PFSK-1 (cell line): ENCODE measurements at regions not wholly inside any gene's neighbourhood (a gene's known extent, or its start where the extent isn't known, plus 50 kb on each side); places are given as distances from the start of the nearest gene placed in this dataset.

ENCODE experiments used
- FOXP2 ChIP-seq: optimal IDR thresholded peaks from 2 replicates; pipeline ENCODE3; 2011; ENCODE audit warnings: borderline replicate concordance, control low read depth, inconsistent platforms; ENCODE audit not compliant: insufficient read depth; ENCODE audit errors: extremely low read length, extremely low read depth
- POLR2AphosphoS5 ChIP-seq: IDR thresholded peaks from 2 replicates; pipeline ENCODE4 v1.6.1; 2012; ENCODE audit warnings: low read depth, mild to moderate bottlenecking, control low read depth, low read length, moderate library complexity
- REST ChIP-seq, 2 experiments: IDR thresholded peaks; 2 replicates each; pipeline versions ENCODE4 v1.6.1 to v1.8.0; 2011 to 2012; ENCODE audit warnings: low read depth in 2 of 2, low read length in 2 of 2, control low read depth in 1 of 2, inconsistent platforms in 1 of 2, mild to moderate bottlenecking in 1 of 2, moderate library complexity in 1 of 2; ENCODE audit not compliant: insufficient read depth in 1 of 2
- SIN3A ChIP-seq: IDR thresholded peaks from 2 replicates; pipeline ENCODE4 v1.6.1; 2012; ENCODE audit warnings: mild to moderate bottlenecking, low read length, moderate library complexity, borderline replicate concordance; ENCODE audit not compliant: insufficient read depth
- TAF1 ChIP-seq: IDR thresholded peaks from 2 replicates; pipeline ENCODE4 v1.6.1; 2012; ENCODE audit warnings: low read length, control low read depth, borderline replicate concordance; ENCODE audit not compliant: insufficient read depth

GRCh38 chr2:240358821-240359397 is 76.6 kb upstream of the GPC1 start:
- no peak for TF ChIP-seq TAF1
- no peak for TF ChIP-seq SIN3A
- no peak for TF ChIP-seq FOXP2
- no peak for TF ChIP-seq REST (IDR thresholded peaks at IDR 0.05; ENCODE audit: insufficient read depth in 1 of 2, low read depth in 2 of 2, low read length in 2 of 2)
- no peak for TF ChIP-seq POLR2AphosphoS5

GRCh38 chr2:240359695-240360094 is 75.8 kb upstream of the GPC1 start:
- TF ChIP-seq REST (IDR thresholded peaks at IDR 0.05; ENCODE audit: insufficient read depth in 1 of 2, low read depth in 2 of 2, low read length in 2 of 2), result no peak
- no peak for TF ChIP-seq POLR2AphosphoS5
- no peak for TF ChIP-seq SIN3A
- TF ChIP-seq TAF1, result no peak
- TF ChIP-seq FOXP2, result no peak

GRCh38 chr2:240360645-240361475 is 74.6 kb upstream of the GPC1 start:
- no peak for TF ChIP-seq TAF1
- TF ChIP-seq FOXP2, result no peak
- no peak for TF ChIP-seq REST (IDR thresholded peaks at IDR 0.05; ENCODE audit: insufficient read depth in 1 of 2, low read depth in 2 of 2, low read length in 2 of 2)
- TF ChIP-seq SIN3A, result no peak
- TF ChIP-seq POLR2AphosphoS5, result no peak

GRCh38 chr2:240362216-240362755 is 73.2 kb upstream of the GPC1 start:
- TF ChIP-seq POLR2AphosphoS5 (no peak), FOXP2 (no peak), REST (IDR thresholded peaks at IDR 0.05; ENCODE audit: insufficient read depth in 1 of 2, low read depth in 2 of 2, low read length in 2 of 2) (no peak), TAF1 (no peak)
